RWPE1 (cell line): ENCODE measurements at regions not wholly inside any gene's neighbourhood (a gene's known extent, or its start where the extent isn't known, plus 50 kb on each side); places are given as distances from the start of the nearest gene placed in this dataset.

Experiments
- CTCF ChIA-PET: fragments of 350-600 bp; sonication (Branson Sonifier 250); formaldehyde crosslinking; extraction: SDS; loops from one replicate; lab custom pipeline; 2021; lab: Yijun Ruan, JAX
- POLR2A ChIA-PET: fragments of 400-600 bp; formaldehyde crosslinking; extraction: SDS; loops from one replicate; lab custom pipeline; 2020; ENCODE audit warnings: antibody characterized with exemption; ENCODE audit not compliant: low non-redundant PET; lab: Yijun Ruan, JAX
- DNase-seq: peaks from one replicate; pipeline ENCODE4 v3.0.0; 2012; ENCODE audit warnings: low spot score
- H3K27ac ChIP-seq: fragments of 450-650 bp; 2 replicates; pipeline ENCODE4 v1.5.1; 2017
- TF ChIP-seq, protein P1 (sequence below): fragments of 450-650 bp; conservative IDR thresholded peaks from 2 replicates; pipeline ENCODE4 v1.5.1; 2017; ENCODE audit warnings: low read depth, mild to moderate bottlenecking

DNA sequence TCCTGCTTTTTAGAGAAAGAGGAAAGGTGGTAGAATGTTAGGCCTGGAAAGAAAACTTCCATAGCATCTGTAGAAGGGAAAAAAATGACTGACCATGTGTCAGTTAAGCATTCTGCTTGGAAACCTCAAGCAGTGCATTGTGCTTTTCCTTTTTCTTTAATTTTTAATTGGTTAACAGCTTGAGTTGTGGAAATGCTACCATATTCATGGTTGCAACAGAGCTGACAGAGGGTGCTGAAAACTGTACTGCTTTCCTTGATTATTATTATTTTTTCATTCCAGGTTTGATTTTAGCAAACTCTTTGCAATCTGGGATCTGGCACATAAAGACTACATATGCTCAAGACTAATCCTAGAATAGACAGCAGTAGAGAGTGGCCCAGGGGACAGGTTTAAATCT, 404.5 kb downstream of the EPHA4 start:
- TF ChIP-seq, protein P1, sequence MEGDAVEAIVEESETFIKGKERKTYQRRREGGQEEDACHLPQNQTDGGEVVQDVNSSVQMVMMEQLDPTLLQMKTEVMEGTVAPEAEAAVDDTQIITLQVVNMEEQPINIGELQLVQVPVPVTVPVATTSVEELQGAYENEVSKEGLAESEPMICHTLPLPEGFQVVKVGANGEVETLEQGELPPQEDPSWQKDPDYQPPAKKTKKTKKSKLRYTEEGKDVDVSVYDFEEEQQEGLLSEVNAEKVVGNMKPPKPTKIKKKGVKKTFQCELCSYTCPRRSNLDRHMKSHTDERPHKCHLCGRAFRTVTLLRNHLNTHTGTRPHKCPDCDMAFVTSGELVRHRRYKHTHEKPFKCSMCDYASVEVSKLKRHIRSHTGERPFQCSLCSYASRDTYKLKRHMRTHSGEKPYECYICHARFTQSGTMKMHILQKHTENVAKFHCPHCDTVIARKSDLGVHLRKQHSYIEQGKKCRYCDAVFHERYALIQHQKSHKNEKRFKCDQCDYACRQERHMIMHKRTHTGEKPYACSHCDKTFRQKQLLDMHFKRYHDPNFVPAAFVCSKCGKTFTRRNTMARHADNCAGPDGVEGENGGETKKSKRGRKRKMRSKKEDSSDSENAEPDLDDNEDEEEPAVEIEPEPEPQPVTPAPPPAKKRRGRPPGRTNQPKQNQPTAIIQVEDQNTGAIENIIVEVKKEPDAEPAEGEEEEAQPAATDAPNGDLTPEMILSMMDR = no peak
- ChIA-PET CTCF (no interaction called here), POLR2A (no interaction called here)
- H3K27ac ChIP-seq = no peak overlapping the region
- no peak for DNase-seq

DNA sequence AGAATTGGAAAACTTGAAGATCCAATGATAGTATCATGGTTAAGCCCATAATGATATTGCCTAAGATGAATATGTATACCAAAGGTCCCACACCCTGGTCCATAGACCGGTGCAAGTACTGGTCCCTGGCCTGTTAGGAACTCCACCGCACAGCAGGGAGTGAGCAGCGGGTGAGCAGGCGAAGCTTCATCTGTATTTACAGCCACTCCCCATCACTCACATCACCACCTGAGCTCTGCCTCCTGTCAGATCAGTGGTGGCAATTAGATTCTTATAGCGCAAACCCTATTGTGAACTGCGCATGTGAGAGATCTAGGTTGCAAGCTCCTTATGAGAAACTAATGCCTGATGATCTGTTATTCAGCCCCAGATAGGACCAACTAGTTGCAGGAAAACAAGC, 402.4 kb downstream of the EPHA4 start:
- POLR2A ChIA-PET = no interaction called here
- TF ChIP-seq, protein P1 = no peak
- DNase-seq = no peak
- H3K27ac ChIP-seq = no peak overlapping the region
- CTCF ChIA-PET = no interaction called here

DNA sequence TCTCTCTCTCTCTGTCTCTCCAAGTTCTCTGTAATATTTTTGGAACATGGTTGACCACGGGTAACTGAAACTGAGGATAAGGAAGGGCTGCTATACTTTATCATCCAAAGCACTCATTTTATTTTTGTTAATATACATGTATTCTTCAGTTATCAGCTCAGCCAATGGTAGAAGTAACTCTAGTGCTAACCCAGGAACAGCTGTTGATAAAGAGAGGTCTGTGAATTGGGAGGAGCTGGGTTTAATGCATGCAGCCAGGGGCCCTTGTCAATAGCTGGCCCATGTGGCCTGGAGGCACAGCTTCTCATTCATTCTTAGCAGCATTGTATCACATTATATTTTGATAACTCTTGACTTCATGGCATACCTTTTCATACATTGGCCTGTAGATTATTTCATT, 401.6 kb downstream of the EPHA4 start:
- H3K27ac ChIP-seq = no peak overlapping the region
- CTCF ChIA-PET = no interaction called here
- DNase-seq = no peak
- POLR2A ChIA-PET = no interaction called here
- TF ChIP-seq, protein P1 = no peak

DNA sequence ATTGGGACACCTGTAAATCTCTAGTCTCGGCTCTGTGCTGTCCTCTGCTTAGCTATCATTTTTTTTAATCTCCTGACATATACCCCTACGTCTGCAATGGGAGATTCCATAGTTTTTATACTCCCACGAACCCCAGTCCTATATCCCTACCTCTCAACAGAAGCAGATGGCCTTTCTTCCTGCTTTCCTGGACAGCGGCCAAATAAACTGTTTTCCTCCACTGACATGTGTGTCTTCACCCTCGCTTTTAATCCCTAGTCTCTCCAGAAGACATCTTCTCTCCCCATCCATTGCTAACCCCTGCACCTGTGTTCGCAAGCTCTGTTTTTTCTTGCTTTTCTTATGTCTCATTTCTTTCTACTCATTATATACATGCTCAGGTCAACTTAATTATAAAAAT, 395.4 kb downstream of the EPHA4 start:
- CTCF ChIA-PET = interaction anchor here (0.7 kb wide), 1 partner anchor 698 kb away, joined by 3 read pairs; no protein-coding TSS in a partner anchor
- no peak overlapping the region for H3K27ac ChIP-seq
- DNase-seq = no peak
- TF ChIP-seq, protein P1 = no peak
- POLR2A ChIA-PET = no interaction called here

DNA sequence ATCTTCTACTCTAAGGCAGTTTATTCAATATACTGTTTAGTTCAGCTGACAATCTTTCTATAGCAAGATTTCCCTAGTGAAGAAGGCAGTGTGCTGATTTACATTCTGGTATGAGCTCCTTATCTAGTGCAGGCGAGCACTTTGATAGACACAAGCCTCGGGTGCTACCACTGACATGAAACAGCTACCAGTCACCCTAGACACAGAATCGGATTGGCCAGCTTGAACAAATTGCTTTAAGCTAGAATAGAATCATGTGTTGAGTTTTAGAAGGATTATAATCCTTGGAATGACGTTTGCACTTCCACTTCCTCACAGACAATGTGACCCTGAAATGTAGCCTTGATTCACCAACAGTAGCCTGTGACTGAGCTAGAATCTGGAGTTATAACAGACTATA, 394.0 kb downstream of the EPHA4 start:
- no peak overlapping the region for H3K27ac ChIP-seq
- TF ChIP-seq, protein P1 = no peak
- DNase-seq = no peak
- POLR2A ChIA-PET = no interaction called here
- CTCF ChIA-PET = interaction anchor here (0.8 kb wide), 1 partner anchor 134 kb away, joined by 3 read pairs; no protein-coding TSS in a partner anchor

DNA sequence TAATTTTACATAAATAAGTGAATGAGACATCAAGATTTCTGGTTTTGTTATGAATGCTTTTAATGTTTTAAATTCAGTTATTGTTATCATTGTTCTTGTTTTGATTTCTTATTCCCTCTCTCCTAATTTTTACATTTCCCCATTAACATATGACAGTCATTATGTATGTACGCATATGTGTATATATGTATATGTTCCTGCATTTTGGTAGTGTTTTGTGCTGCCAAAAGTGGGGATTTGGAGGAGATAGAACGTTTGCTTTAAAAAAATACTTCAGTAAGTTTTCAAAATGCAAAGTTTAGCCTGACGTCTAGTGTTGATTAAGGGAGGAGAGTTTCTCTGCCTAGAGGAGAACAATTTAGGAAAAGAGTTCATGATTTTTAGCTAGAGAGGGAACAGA, 385.2 kb downstream of the EPHA4 start:
- CTCF ChIA-PET = no interaction called here
- POLR2A ChIA-PET = no interaction called here
- no peak for DNase-seq

More for the DNA sequence above, 385.2 kb downstream of the EPHA4 start:
- no peak overlapping the region for H3K27ac ChIP-seq
- TF ChIP-seq, protein P1 = no peak
